H1 (cell line): ENCODE measurements at regions not wholly inside any gene's neighbourhood (a gene's known extent, or its start where the extent isn't known, plus 50 kb on each side); places are given as distances from the start of the nearest gene placed in this dataset.

Experiments
- ASH2L ChIP-seq: fragments of 200-600, 300-600 bp; sonication (generic); IDR thresholded peaks from one replicate; pipeline ENCODE4 v1.7.1; 2017; ENCODE audit warnings: low read length
- ATF2 ChIP-seq: IDR thresholded peaks from 2 replicates; pipeline ENCODE4 v1.6.1; 2012; ENCODE audit warnings: low read length, inconsistent platforms
- CBX5 ChIP-seq: fragments of 300-800, 300-1000 bp; sonication (generic); IDR thresholded peaks from 2 replicates; pipeline ENCODE4 v1.7.1; 2016; ENCODE audit warnings: antibody characterized with exemption, low read length, low read depth
- EP300 ChIP-seq, 2 experiments: IDR thresholded peaks; 1 replicate in 1 of 2; 2 replicates in 1 of 2; pipeline ENCODE4 v1.6.1; 2011 to 2012; ENCODE audit warnings: low read depth in 2 of 2, low read length in 2 of 2, mild to moderate bottlenecking in 2 of 2, borderline replicate concordance in 1 of 2, inconsistent platforms in 1 of 2, moderate library complexity in 1 of 2
- GTF2F1 ChIP-seq: IDR thresholded peaks from 2 replicates; pipeline ENCODE4 v1.6.1; 2012; ENCODE audit warnings: low read depth, low read length, improper control_type of control experiment, borderline replicate concordance
- HDAC2 ChIP-seq, 2 experiments: fragments of 300-600 bp in 1 of 2; sonication (generic) in 1 of 2; IDR thresholded peaks; 2 replicates each; pipeline ENCODE4 v1.6.1; 2011 to 2012; ENCODE audit warnings: low read depth in 2 of 2, low read length in 2 of 2, mild to moderate bottlenecking in 2 of 2, moderate library complexity in 2 of 2, borderline replicate concordance in 1 of 2, inconsistent platforms in 1 of 2
- JUND ChIP-seq: IDR thresholded peaks from 2 replicates; pipeline ENCODE4 v1.6.1; 2011; ENCODE audit warnings: mild to moderate bottlenecking, improper control_type of control experiment, low read length
- KDM4A ChIP-seq: IDR thresholded peaks from one replicate; pipeline ENCODE4 v1.7.1; 2012; ENCODE audit warnings: low read depth, mild to moderate bottlenecking, moderate library complexity, low read length, inconsistent platforms; ENCODE audit not compliant: severe bottlenecking
- MAFK ChIP-seq: IDR thresholded peaks from 2 replicates; pipeline ENCODE4 v1.6.1; 2012; ENCODE audit warnings: low read depth, mild to moderate bottlenecking, improper control_type of control experiment, low read length
- PHF8 ChIP-seq: fragments of 200-600 bp; sonication (generic); conservative IDR thresholded peaks from 2 replicates; pipeline ENCODE4 v1.7.1; 2012; ENCODE audit warnings: low read depth, mild to moderate bottlenecking, inconsistent platforms, low read length, moderate library complexity
- POLR2A ChIP-seq, 2 experiments: IDR thresholded peaks; 1 replicate in 1 of 2; 2 replicates in 1 of 2; pipeline ENCODE4 v1.6.1; 2011; ENCODE audit warnings: low read depth in 2 of 2, low read length in 2 of 2, mild to moderate bottlenecking in 2 of 2; ENCODE audit errors: control extremely low read depth in 1 of 2
- POLR2AphosphoS5 ChIP-seq: IDR thresholded peaks from 2 replicates; pipeline ENCODE4 v1.6.1; 2011; ENCODE audit warnings: low read depth, low read length
- RBBP5 ChIP-seq: IDR thresholded peaks from 2 replicates; pipeline ENCODE4 v1.7.1; 2012; ENCODE audit warnings: low read depth, mild to moderate bottlenecking, inconsistent platforms, low read length, moderate library complexity, borderline replicate concordance
- RFX5 ChIP-seq: IDR thresholded peaks from 2 replicates; pipeline ENCODE4 v1.6.1; 2011; ENCODE audit warnings: low read depth, low read length, improper control_type of control experiment, borderline replicate concordance
- SAP30 ChIP-seq: fragments of 300-600 bp; sonication (generic); IDR thresholded peaks from 2 replicates; pipeline ENCODE4 v1.7.1; 2012; ENCODE audit warnings: low read length, moderate library complexity, mild to moderate bottlenecking, inconsistent platforms; ENCODE audit not compliant: insufficient read depth, insufficient replicate concordance
- SIRT6 ChIP-seq: IDR thresholded peaks from one replicate; pipeline ENCODE4 v1.7.1; 2012; ENCODE audit warnings: low read length, inconsistent platforms
- SIX5 ChIP-seq: IDR thresholded peaks from 2 replicates; pipeline ENCODE4 v1.6.1; 2011; ENCODE audit warnings: mild to moderate bottlenecking, low read depth, low read length
- TAF1 ChIP-seq: IDR thresholded peaks from 2 replicates; pipeline ENCODE4 v1.6.1; 2011; ENCODE audit warnings: mild to moderate bottlenecking, low read depth, low read length

- TF ChIP-seq EP300 (IDR thresholded peaks at IDR 0.05; ENCODE audit: borderline replicate concordance in 1 of 2, low read depth in 2 of 2, low read length in 2 of 2) (no peak), POLR2A (IDR thresholded peaks at IDR 0.05; ENCODE audit: control extremely low read depth in 1 of 2, low read depth in 2 of 2, low read length in 2 of 2) (no peak), ATF2 (no peak), KDM4A (no peak), CBX5 (no peak), RBBP5 (no peak), SIX5 (no peak), SAP30 (no peak), JUND (no peak), HDAC2 (IDR thresholded peaks at IDR 0.05; ENCODE audit: borderline replicate concordance in 1 of 2, low read depth in 2 of 2, low read length in 2 of 2) (no peak), RFX5 (no peak), TAF1 (no peak), POLR2AphosphoS5 (no peak), GTF2F1 (no peak), MAFK (no peak), ASH2L (no peak), PHF8 (no peak), SIRT6 (no peak)
Observed at GRCh38 chr13:39988351-39988750, 332.9 kb downstream of the COG6 start (continued).
